DMS 273 (cell line): ENCODE measurements at regions not wholly inside any gene's neighbourhood (a gene's known extent, or its start where the extent isn't known, plus 50 kb on each side); places are given as distances from the start of the nearest gene placed in this dataset.
A peak's percentile ranks its signal among the peaks of the same experiment; 100 is the strongest.
"Not testable (repeated sequence)": the region's sequence is repeated elsewhere in the genome, so short reads cannot be mapped to it uniquely, and the experiment has no call there.

Source experiments
- DNase-seq: peaks from one replicate; lab custom pipeline; 2025; ENCODE audit not compliant: unreplicated experiment; lab: John Stamatoyannopoulos, UW

- peak; percentile 4 for DNase-seq
These were observed 303.4 kb upstream of the NRXN1 start for GRCh38 chr2:51335087-51336058.

- no peak for DNase-seq
These were observed 297.6 kb upstream of the NRXN1 start for GRCh38 chr2:51329512-51329911.

- no peak for DNase-seq
These were observed 292.1 kb upstream of the NRXN1 start for GRCh38 chr2:51324051-51324450.

GRCh38 chr2:51322613-51323012 is 290.7 kb upstream of the NRXN1 start:
- DNase-seq = no peak

- DNase-seq = no peak
These were observed 272.4 kb upstream of the NRXN1 start for GRCh38 chr2:51304311-51304710.

GRCh38 chr2:51301381-51301780 is 269.4 kb upstream of the NRXN1 start:
- no peak for DNase-seq

GRCh38 chr2:51299370-51299769 is 267.4 kb upstream of the NRXN1 start:
- no peak for DNase-seq

- no peak for DNase-seq
These were observed 265.6 kb upstream of the NRXN1 start for GRCh38 chr2:51297488-51297887.

- no peak for DNase-seq
These were observed 261.8 kb upstream of the NRXN1 start for GRCh38 chr2:51293566-51294200.

GRCh38 chr2:51291762-51292551 is 260.0 kb upstream of the NRXN1 start:
- DNase-seq = no peak

GRCh38 chr2:51290725-51291124 is 258.8 kb upstream of the NRXN1 start:
- no peak for DNase-seq

GRCh38 chr2:51289045-51289444 is 257.1 kb upstream of the NRXN1 start:
- DNase-seq = no peak

- no peak for DNase-seq
These were observed 236.3 kb upstream of the NRXN1 start for GRCh38 chr2:51268191-51268590.

- DNase-seq = no peak
These were observed 233.6 kb upstream of the NRXN1 start for GRCh38 chr2:51265539-51265938.

- no peak for DNase-seq
These were observed 232.0 kb upstream of the NRXN1 start for GRCh38 chr2:51263951-51264350.

GRCh38 chr2:51263101-51263500 is 231.2 kb upstream of the NRXN1 start:
- DNase-seq = not testable (repeated sequence)

GRCh38 chr2:51258301-51258700 is 226.4 kb upstream of the NRXN1 start:
- DNase-seq = no peak

GRCh38 chr2:51256736-51257135 is 224.8 kb upstream of the NRXN1 start:
- DNase-seq = no peak

- no peak for DNase-seq
These were observed 219.4 kb upstream of the NRXN1 start for GRCh38 chr2:51251356-51251755.

- DNase-seq = peak; percentile 7
These were observed 215.4 kb upstream of the NRXN1 start for GRCh38 chr2:51247252-51247805.

GRCh38 chr2:51243892-51244535 is 212.1 kb upstream of the NRXN1 start:
- DNase-seq = no peak
